COLO668 (cell line): ENCODE measurements at regions not wholly inside any gene's neighbourhood (a gene's known extent, or its start where the extent isn't known, plus 50 kb on each side); places are given as distances from the start of the nearest gene placed in this dataset.

Experiments used
- DNase-seq: peaks from one replicate; lab custom pipeline; 2025; ENCODE audit not compliant: unreplicated experiment; lab: John Stamatoyannopoulos, UW

DNA sequence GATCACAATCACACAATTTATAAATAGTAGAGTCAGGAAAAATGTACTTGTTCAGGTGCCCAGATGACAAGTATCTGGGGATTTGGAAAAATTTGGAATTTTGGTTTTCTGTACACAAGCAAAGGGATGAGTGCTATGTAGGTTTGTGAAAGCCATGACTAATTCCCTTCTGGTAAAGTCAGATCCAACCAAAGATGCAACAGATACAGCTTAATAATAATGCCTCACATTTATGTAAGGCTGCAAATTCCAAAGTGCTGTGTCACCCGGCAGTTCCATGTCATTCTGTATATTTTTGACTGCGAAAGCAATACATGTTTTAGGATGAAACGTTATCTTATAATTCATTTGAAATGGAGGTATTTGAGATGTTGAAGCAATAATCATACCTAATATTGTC lies 102.7 kb upstream of the AGBL1 start:
- DNase-seq: no peak

GRCh38 chr15:85977586-85977985 lies 102.1 kb upstream of the AGBL1 start:
- DNase-seq: no peak

GRCh38 chr15:85979929-85980328 lies 99.7 kb upstream of the AGBL1 start:
- DNase-seq: no peak

GRCh38 chr15:85980946-85981345 lies 98.7 kb upstream of the AGBL1 start:
- no peak for DNase-seq

GRCh38 chr15:85984241-85984640 lies 95.4 kb upstream of the AGBL1 start:
- no peak for DNase-seq

DNA sequence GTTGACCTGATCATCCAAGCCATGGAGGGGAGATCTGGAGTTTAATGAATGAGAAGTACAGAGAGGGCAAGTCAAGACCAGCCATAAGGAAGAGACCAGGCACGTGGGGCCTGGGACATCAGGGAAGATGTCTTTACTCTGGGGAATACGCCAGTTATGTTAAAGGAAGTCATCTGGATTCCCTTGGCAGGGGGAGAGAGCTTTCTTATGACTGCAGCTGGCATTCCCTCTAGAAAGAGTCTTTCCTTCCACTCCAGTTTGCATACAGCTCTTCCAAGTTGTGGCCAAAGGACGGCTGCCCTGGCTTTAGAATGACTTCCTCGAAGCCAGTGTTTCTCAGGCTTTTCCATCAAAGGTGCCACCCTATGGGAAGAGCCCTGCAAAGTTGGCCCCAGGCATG lies 93.6 kb upstream of the AGBL1 start:
- DNase-seq: no peak

DNA sequence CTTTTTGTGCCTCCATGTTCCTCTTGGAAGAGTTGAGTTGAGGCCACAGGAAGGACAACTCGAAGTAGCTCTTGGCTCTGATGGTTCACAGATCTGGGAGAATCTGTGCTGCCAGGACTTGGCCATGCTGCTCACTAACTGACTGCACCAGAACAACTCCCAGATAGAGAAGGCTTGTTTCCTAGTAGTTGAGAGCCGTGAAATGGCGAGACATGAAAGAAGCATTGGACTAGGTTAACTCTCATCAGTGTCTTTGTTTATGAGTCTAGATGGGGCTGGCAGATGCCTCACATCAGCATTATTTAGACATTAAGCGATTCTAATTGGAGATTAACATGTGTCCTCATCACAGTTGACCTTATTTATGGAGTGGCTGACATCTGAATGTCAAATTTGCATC lies 92.9 kb upstream of the AGBL1 start:
- DNase-seq: no peak

GRCh38 chr15:85988741-85989140 lies 90.9 kb upstream of the AGBL1 start:
- no peak for DNase-seq

- DNase-seq: no peak
Observed at GRCh38 chr15:85992224-85992623, 87.4 kb upstream of the AGBL1 start.

- no peak for DNase-seq
Observed at GRCh38 chr15:85993116-85993515, 86.6 kb upstream of the AGBL1 start.

DNA sequence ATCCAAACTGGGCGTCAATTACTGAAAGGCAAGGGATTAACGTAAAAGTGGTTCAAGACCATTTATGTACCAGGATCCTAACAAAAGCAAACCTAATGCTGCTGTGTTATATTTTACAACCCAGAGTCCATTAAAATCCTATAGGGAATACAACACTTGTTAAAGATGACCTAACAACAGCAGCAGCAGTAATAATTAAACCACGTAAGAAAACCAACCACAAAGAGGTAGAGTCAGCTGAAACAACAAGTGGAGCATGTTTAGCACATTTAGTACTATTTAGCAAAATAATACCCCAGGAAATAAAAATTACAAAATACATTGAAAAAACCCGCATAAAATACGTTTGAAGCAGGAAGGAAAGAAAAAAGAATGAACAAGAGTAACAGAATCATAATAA lies 82.1 kb upstream of the AGBL1 start:
- no peak for DNase-seq

DNA sequence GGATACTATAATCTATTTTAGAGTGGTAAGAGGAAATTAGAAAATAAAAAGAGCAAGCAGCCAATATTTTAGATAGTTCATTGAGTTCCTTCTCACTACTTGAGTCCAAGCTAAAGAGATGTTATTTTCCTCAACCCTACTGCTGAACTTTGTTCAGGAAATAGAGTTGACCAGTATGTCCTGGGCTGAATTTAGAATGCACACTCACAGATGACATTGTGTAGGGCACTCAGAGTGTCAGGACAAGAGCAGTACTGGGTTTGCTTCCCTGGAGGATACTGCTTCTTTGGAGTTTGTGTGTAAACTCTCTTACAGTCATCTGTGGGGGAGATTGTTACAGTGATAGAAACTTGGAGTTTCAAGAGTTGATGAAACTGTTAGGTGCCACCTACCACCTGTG lies 80.0 kb upstream of the AGBL1 start:
- DNase-seq: no peak

DNA sequence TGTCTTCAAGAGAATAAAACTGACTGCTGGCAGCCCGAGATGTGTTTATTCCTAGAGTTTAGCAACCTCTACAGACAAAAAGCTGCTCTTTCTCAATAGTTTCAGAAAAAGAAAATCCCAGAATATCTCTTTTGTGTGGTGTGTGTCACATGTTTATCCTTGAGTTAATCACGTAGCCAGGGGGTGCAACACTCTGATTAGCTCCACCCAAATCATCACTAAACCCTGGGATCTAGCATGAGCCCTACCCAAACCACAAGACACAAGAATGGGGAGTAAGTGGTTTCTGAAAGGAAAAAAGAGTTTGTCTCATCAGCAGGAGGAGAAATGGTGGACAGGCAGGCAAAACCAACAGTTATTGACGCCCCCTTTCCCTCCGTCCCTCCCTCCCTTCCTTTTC lies 78.5 kb upstream of the AGBL1 start:
- no peak for DNase-seq

DNA sequence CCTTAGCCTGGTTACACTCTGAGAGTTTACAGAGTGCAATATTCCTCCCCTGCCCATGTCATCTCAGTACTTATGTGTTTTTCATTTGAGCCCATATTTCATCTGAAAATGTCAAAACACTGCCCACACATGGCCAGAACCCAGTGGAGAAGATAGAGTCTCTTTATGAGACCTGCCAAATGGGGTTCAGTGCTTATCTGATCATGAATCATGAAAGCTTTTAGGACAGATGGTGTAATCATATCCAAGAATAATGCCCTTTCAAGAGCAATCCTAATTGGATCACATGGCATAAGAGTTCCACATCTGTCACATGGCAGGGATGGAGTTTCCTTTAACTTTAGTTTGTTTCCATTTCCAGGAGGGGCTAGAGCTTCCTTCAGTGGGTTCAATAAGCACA lies 77.2 kb upstream of the AGBL1 start:
- DNase-seq: no peak

DNA sequence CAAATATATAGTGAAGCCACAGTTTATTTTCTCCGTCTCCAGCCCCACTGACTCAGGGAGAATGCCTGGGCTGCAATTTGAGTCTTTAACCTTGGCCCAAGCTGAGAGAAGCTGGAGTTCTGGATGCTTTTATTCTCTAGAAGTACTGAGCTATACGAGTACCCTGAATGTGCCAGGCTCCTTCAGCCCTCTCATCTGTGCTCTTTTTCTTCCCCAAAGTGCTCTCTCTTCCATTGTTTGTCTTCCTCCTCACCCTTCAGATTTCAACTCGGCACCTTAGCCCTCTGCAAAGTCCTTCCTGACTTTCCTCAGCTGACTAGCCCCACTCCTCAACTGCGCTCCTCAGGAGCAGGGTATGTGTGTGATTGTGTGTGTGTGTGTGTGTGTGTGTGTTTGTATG lies 75.6 kb upstream of the AGBL1 start:
- no peak for DNase-seq

DNA sequence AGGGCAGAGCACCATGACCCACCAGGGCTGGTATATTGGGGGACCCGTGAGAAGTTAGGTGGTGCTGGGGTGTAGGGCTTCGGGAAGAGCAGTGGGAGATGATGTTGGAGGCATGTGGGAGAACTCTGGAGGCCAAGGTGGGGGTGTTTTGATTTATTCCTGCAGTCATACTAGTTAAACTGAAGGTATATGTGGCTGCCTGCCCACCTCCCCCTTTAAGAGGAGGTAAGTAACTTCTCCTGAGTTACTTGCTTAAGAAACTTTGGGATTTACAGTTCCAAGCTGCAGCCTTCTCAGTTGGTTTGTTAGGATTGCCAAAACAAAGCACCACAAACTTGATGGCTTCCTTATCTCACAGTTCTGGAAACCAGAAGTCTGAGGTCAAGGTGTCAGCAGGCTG lies 73.1 kb upstream of the AGBL1 start:
- no peak for DNase-seq

DNA sequence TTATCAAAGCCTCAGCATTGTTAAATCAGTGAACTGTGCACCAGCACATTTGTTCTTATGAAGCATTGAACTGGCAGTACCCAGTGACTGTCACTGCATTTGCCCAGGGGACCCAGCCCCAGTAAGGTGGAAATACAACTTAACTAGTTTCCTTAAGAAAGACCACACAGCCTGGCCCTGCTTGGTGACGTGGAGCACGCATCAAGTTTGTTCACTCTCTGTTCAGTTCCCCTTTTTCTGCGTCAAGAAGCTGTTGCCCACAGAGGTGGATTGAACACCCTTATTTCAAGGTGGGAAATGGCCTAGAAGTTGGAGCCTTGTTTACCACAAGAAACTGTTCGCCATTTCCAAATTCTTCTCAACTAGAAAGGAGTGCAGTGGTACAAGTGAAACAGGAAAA lies 69.9 kb upstream of the AGBL1 start:
- no peak for DNase-seq

DNA sequence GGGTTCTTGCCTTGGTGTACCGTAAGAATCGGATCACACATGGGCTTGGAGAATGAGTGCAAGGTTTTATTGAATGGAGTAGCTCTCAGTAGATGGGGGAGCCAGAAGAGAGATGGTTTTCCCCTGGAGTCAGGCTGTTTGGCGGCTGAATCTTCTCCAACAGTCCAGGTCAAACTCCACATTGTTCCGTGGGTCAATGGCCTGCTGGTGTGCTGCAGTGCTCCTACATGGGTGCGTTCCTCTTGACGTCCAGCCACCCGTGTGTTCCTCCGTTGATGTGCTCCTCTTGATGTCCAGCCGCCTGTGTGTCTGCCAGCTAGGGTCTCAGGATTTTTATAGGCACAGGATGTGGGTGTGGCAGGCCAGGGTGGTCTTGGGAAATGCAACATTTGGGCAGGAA lies 69.3 kb upstream of the AGBL1 start:
- no peak for DNase-seq

DNA sequence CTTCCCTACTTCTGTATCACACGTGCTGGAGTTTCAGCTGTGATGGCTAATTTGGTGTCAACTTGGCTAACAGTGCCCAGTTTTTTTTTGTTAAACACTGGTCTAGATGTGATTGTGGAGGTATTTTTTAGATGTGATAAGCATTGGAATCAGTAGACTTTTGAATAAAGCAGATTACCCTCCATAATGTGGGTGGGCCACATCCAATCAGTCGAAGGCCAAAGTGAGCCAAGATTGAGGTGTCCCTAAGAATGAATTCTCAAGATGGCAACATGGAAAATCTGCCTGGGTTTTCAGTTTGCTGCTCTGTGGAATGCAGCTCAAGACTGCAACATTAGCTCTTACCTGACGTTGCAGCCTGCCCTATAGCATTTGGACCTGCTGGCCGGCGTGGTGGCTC lies 68.8 kb upstream of the AGBL1 start:
- DNase-seq: no peak

GRCh38 chr15:86014016-86014415 lies 65.7 kb upstream of the AGBL1 start:
- DNase-seq: no peak

- no peak for DNase-seq
Observed at GRCh38 chr15:86016750-86017149, 62.9 kb upstream of the AGBL1 start.

GRCh38 chr15:86018679-86019078 lies 61.0 kb upstream of the AGBL1 start:
- DNase-seq: no peak

GRCh38 chr15:86021281-86022264 lies 58.1 kb upstream of the AGBL1 start:
- no peak for DNase-seq
